Ascending aorta (tissue), 2 donors: ENCODE measurements at regions not wholly inside any gene's neighbourhood (a gene's known extent, or its start where the extent isn't known, plus 50 kb on each side); places are given as distances from the start of the nearest gene placed in this dataset.
"Not testable (repeated sequence)": the region's sequence is repeated elsewhere in the genome, so short reads cannot be mapped to it uniquely, and the experiment has no call there.

Experiments
- DNase-seq, 2 donors: peaks; one replicate each; pipeline ENCODE4 v3.0.0-alpha.2; 2019; ENCODE audit warnings: low spot score in 2 of 2
- H3K27ac ChIP-seq, 2 donors: fragments of 200-600 bp; sonication (generic); one replicate each; pipeline ENCODE4 v1.5.1; 2016 to 2017; ENCODE audit warnings: mild to moderate bottlenecking in 1 of 2
- H3K27me3 ChIP-seq: fragments of 200-600 bp; sonication (generic); one replicate; pipeline ENCODE4 v1.5.1; 2017
- H3K36me3 ChIP-seq, 2 donors: fragments of 200-600 bp; sonication (generic); one replicate each; pipeline ENCODE4 v1.5.1; 2016
- H3K4me1 ChIP-seq, 2 donors: fragments of 200-600 bp; sonication (generic); one replicate each; pipeline ENCODE4 v1.5.1; 2016 to 2017; ENCODE audit warnings: mild to moderate bottlenecking in 1 of 2
- H3K4me3 ChIP-seq, 2 donors: fragments of 200-600 bp; sonication (generic); one replicate each; pipeline ENCODE4 v1.5.1; 2016 to 2017; ENCODE audit warnings: mild to moderate bottlenecking in 1 of 2
- H3K9me3 ChIP-seq, 2 donors: fragments of 200-600 bp; sonication (generic); one replicate each; pipeline ENCODE4 v1.5.1; 2016
- intact Hi-C: fragments of 100-400 bp; cut with DNase I; formaldehyde crosslinking; loops from one replicate; pipeline ENCODE4 v1.15.1; 2023

GRCh38 chr2:87423796-87424762 lies 323.8 kb upstream of the PLGLB2 start:
- DNase-seq, H3K27ac ChIP-seq, H3K36me3 ChIP-seq, H3K4me3 ChIP-seq, intact Hi-C loops, H3K9me3 ChIP-seq, H3K4me1 ChIP-seq, H3K27me3 ChIP-seq: not testable (repeated sequence)

GRCh38 chr2:87424763-87425154 lies 323.1 kb upstream of the PLGLB2 start:
- H3K4me3 ChIP-seq, DNase-seq, H3K27ac ChIP-seq, H3K9me3 ChIP-seq, intact Hi-C loops, H3K4me1 ChIP-seq, H3K36me3 ChIP-seq, H3K27me3 ChIP-seq: not testable (repeated sequence)

DNA sequence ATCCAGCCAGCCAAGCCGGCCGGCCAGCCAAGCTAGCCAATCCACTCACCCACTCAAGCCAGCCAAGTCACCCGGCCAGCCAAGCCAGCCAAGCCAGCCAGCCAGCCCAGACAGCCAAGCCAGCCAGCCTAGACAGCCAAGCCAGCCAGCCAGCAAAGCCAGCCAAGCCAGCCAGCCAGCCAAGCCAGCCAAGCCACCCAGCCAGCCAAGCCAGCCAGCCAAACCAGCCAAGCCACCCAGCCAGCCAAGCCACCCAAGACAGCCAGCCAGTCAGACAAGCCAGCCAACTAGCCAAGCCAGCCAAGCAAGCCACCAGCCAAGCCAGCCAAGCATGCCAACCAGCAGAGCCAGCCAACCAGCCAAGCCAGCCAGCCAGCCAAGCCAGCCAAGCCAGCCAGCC lies 322.7 kb upstream of the PLGLB2 start:
- H3K9me3 ChIP-seq, H3K4me1 ChIP-seq, H3K36me3 ChIP-seq, intact Hi-C loops, H3K4me3 ChIP-seq, H3K27me3 ChIP-seq, DNase-seq, H3K27ac ChIP-seq: not testable (repeated sequence)

GRCh38 chr2:87425717-87426116 lies 322.2 kb upstream of the PLGLB2 start:
- H3K4me3 ChIP-seq, H3K9me3 ChIP-seq, DNase-seq, H3K4me1 ChIP-seq, H3K36me3 ChIP-seq, H3K27ac ChIP-seq, intact Hi-C loops, H3K27me3 ChIP-seq: not testable (repeated sequence)

DNA sequence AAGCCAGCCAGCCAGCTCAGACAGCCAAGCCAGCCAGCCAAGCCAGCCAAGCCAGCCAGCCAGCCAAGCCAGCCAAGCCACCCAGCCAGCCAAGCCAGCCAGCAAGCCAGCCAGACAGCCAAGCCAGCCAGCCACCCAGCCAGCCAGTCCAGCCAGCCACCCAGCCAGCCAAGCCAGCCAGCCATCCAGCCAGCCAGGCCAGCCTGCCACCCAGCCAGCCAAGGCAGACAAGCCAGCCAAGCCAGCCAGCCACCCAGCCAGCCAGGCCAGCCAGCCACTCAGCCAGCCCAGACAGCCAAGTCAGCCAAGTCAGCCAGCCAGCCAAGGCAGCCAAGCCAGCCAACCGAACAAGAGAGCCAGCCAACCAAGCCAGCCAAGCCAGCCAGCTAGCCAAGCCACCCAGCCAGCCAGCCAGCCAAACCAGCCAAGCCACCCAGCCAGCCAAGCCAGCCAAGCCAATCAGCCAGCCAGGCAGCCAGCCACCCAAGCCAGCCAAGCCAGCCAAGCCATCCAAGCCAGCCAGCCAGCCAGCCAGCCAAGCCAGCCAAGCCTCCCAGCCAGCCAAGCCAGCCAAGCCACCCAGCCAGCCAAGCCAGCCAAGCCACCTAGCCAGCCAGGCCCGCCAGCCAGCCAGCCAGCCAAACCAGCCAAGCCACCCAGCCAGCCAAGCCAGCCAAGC lies 319.3 kb upstream of the PLGLB2 start:
- H3K9me3 ChIP-seq, DNase-seq, H3K4me1 ChIP-seq, H3K36me3 ChIP-seq, intact Hi-C loops, H3K27me3 ChIP-seq, H3K4me3 ChIP-seq, H3K27ac ChIP-seq: not testable (repeated sequence)

GRCh38 chr2:87429206-87429930 lies 318.5 kb upstream of the PLGLB2 start:
- DNase-seq, H3K36me3 ChIP-seq, intact Hi-C loops, H3K27me3 ChIP-seq, H3K4me1 ChIP-seq, H3K27ac ChIP-seq, H3K4me3 ChIP-seq, H3K9me3 ChIP-seq: not testable (repeated sequence)

GRCh38 chr2:87429931-87430275 lies 318.0 kb upstream of the PLGLB2 start:
- H3K9me3 ChIP-seq, H3K4me3 ChIP-seq, intact Hi-C loops, H3K36me3 ChIP-seq, H3K27me3 ChIP-seq, H3K4me1 ChIP-seq, H3K27ac ChIP-seq, DNase-seq: not testable (repeated sequence)

GRCh38 chr2:87431051-87431450 lies 316.8 kb upstream of the PLGLB2 start:
- H3K36me3 ChIP-seq, H3K4me3 ChIP-seq, DNase-seq, H3K27me3 ChIP-seq, intact Hi-C loops, H3K4me1 ChIP-seq, H3K27ac ChIP-seq, H3K9me3 ChIP-seq: not testable (repeated sequence)

DNA sequence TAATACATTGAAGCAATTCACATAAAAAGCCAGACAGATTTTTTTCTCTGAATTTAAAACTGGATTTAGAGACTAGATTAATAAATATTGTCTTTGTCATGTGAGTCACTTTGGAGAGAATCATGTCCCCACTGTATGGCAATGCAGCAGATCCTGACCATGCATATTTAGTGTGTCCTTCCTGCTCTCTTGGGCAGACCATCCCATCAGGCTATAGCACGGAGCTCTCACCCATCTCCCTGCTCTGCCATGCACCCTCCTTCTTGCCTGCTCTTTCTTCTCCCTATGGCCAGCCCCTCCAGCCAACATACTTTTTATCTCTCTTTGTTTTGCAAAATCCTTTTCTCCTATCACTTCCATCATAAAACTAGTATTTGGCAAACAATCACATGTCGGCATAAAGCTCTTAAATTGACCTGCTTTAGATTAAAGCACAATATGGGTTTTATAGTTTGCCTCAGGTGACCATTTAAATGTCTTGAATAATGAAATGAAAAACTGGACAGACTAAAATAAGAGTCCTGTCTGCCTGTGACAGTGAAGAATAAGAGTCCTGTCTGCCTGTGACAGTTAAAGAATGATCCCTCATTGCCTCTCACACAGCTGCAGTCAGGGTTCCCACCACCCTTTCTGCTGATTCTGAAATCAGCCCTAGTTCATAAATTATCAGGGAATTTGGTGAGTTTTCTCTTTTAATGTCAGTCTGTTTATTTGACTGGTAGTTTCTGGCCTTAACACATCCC lies 315.0 kb upstream of the PLGLB2 start:
- H3K36me3 ChIP-seq, H3K4me3 ChIP-seq, DNase-seq, intact Hi-C loops, H3K9me3 ChIP-seq, H3K27me3 ChIP-seq, H3K27ac ChIP-seq, H3K4me1 ChIP-seq: not testable (repeated sequence)

DNA sequence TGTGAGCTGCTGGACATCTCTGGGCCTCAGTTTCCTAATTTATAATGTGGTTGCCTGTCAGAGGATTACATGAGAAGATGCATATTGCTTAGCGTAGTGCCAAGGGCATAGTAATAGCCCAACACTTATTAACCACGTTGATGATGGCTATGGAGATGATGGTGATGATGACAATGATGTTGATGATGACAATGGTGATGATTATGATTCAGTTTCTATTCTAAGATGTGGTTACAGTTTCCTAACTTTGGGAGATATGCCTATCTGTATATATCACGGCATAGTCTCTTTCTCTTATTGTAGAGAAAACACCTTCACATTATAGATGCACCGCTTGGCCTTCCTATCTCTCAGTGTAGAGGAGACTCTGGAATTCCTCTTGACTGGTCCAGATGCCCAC lies 311.9 kb upstream of the PLGLB2 start:
- H3K4me3 ChIP-seq, H3K36me3 ChIP-seq, intact Hi-C loops, H3K27ac ChIP-seq, H3K27me3 ChIP-seq, H3K4me1 ChIP-seq, DNase-seq, H3K9me3 ChIP-seq: not testable (repeated sequence)

DNA sequence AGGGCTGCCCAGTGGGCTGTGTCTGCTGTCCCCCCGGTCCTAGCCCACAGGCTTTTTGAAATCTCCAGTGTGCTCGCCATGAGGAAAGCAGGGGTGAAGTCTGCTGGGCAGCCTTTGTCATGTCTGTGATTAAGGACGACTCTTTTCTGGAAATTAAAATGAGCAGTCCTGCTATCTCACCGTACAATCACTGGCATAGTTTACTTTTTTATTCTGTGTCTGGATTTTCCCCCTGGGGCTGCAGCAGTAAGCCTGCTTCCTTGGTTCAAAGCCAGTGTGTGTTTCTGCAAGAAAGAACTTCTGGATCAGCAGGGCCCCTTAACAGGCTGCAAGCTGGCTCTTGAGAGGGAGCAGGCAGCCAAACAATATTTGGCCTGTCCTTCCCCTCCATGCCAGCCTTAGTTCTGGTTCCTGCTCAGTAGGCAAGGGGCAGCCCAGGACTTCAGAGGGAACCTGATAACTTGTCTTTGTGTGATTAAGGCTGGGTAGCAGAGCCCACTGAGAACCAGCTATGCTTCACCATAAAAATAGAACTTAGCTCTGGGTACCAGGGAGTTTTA lies 310.1 kb upstream of the PLGLB2 start:
- intact Hi-C loops, H3K4me3 ChIP-seq: not testable (repeated sequence)

GRCh38 chr2:87438780-87439454 lies 309.0 kb upstream of the PLGLB2 start:
- H3K4me3 ChIP-seq, H3K9me3 ChIP-seq, H3K36me3 ChIP-seq, intact Hi-C loops, H3K4me1 ChIP-seq, DNase-seq, H3K27me3 ChIP-seq, H3K27ac ChIP-seq: not testable (repeated sequence)

More for the DNA sequence above, 310.1 kb upstream of the PLGLB2 start:
- DNase-seq, H3K27me3 ChIP-seq, H3K36me3 ChIP-seq, H3K27ac ChIP-seq, H3K9me3 ChIP-seq, H3K4me1 ChIP-seq: not testable (repeated sequence)
